GM20000 (cell line): ENCODE measurements at regions not wholly inside any gene's neighbourhood (a gene's known extent, or its start where the extent isn't known, plus 50 kb on each side); places are given as distances from the start of the nearest gene placed in this dataset.

ENCODE experiments used
- DNase-seq: peaks from one replicate; pipeline ENCODE4 v3.0.0; 2012; ENCODE audit warnings: low spot score
- TF ChIP-seq, protein P1 (sequence below): IDR thresholded peaks from 2 replicates; pipeline ENCODE4 v1.5.1; 2012; ENCODE audit warnings: mild to moderate bottlenecking, control low read depth; ENCODE audit errors: extremely low read depth, missing control alignments

DNA sequence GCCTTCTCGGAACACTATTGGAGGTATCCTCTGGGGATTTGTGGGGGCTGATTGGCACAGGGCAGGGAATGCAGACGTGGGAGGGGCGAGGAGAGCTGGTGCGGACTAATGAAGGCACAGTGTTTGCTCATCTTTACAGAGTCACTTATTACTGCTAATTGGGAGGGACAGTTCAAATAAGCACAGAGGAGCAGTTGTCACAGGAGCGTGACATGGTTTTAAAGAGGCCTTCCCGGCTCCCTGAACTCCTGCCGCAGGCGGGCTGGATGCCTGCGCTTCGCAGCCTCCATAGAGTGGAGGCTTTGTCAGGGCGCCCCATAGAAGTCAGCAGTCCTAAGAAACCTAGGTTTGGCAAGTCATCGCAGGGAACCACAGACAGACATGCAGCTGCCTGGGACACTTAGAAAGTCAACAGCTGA, 149.6 kb downstream of the LINC00237 start:
- TF ChIP-seq, protein P1, sequence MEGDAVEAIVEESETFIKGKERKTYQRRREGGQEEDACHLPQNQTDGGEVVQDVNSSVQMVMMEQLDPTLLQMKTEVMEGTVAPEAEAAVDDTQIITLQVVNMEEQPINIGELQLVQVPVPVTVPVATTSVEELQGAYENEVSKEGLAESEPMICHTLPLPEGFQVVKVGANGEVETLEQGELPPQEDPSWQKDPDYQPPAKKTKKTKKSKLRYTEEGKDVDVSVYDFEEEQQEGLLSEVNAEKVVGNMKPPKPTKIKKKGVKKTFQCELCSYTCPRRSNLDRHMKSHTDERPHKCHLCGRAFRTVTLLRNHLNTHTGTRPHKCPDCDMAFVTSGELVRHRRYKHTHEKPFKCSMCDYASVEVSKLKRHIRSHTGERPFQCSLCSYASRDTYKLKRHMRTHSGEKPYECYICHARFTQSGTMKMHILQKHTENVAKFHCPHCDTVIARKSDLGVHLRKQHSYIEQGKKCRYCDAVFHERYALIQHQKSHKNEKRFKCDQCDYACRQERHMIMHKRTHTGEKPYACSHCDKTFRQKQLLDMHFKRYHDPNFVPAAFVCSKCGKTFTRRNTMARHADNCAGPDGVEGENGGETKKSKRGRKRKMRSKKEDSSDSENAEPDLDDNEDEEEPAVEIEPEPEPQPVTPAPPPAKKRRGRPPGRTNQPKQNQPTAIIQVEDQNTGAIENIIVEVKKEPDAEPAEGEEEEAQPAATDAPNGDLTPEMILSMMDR = no peak

DNA sequence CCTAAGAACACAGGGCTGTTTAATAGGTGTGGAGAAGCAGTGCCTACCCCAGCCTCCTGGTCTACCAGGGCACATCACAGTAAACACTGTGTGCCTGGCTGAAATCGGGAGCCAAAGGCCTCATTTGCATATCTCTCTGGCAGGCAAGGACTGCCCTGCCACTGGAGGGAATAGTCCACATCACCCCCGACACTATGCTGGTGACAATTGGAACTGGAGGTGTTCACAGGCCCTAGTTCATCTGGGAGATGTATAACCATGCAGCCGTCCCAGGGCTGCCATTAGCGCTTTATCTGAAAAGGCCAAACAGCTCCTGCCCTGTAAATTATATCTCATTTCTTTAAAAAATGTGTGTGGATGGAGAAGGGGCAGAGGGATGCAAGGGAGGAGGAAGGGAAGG, 150.3 kb downstream of the LINC00237 start:
- TF ChIP-seq, protein P1 = no peak
- DNase-seq = no peak

More for the DNA sequence above, 149.6 kb downstream of the LINC00237 start:
- DNase-seq = no peak

DNA sequence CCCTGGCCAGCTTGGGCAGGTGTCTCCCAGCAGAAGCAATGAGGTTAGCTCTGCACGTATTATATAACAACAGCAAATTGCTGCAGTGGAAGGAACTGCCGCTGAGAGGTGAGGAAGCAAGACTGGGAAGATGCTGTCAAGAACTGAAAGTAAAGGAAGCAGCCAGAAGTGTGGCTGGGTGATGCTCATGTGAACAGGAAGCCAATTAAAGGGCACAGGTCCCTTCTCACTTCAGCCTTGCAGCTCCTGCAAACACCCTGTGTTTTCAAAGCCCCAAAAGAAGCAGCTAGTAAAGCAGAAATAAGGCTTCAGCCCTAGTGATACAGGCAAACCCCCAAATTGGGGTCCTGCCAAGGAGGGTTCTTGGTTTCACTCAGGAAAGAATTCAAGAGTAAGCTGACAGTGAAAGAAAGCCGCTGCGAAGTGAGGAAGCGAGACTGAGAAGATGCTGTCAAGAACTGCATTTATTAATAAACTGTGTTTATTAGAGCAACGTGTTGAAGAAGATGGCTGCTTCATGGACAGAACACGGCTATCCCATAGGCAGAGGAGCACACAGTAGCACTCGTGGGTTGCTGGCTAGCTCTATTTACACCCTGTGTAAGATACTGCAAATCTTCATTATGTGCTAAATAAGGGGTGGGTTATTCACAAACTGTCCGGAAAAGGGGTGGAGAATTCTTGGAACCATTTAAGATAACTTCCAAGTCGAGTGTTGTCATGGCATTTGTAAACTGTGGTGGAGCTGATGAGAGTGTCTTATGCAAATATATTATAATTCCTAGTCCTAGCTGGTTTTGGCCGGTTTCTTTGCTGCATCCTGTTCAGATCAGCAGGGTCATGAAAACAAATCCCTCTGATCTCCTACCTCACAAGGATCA, 152.2 kb downstream of the LINC00237 start:
- TF ChIP-seq, protein P1 = no peak
- DNase-seq = no peak

DNA sequence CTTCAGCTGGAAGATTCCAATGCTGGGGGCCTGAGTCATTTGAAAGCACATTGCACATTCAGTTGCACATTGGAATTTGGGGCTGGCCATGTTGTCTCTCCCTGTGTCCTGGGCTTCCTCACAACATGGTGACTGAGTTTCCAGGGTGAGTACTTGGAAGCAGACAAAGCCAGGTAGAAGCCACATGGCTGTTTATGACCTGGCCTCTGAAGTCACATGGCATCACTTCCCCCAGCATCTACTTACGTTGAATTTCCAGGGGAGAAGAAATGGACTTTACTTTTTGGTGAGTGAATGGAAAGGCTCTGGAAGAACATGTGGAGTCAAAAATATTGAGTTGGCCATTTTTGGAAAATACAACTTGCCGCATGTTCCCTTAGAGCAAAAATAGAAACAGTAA, 155.5 kb downstream of the LINC00237 start:
- TF ChIP-seq, protein P1 = no peak
- no peak for DNase-seq

DNA sequence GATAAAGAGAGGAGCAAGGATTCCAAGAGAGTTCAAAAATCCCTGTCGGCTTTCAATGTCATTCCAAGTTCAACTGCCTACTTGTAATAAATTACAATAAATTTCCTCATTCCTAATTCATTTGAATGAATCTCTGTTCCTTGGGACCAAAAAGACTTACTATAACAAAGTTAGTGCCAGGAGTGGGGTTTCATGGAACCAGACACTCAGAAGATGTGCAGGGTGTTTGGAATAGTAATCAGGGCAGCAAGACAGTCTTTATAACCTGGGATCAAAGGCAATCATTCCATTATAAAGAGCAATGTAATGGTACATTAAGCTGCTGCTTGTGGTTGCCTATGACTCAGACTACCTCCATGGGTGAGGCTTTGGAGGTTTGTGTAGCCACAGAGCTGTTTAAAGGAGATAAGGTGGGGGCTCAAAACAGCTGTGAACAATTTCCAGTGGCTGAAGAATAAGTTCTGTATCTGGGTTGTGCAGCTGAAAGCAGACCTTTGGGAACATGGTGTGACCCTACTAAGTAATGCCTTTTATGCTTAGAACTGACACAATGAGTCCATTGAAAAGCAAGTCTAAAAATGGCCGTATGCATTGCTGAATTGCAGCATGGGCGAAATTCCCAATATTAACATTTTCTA, 159.9 kb downstream of the LINC00237 start:
- TF ChIP-seq, protein P1 = no peak
- DNase-seq = no peak

DNA sequence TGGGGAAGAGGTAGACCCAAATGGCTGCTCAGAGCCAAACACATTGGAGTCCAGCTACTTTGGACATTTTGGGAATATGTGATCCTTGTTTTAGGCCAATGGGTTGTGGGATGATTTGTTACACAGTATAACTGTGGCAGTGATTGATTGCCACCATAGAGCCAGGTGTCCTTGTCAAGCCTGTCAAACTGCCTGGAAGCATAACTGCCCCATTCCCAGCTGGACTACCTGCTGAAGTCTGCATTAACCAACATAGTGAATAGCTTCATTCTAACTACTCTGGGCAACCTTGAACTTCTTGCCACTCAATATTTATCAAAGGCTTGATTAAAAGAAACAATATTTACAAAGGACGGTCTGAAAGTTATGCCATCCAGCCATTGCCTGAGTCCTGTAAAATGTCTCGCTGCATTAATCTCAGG, 164.7 kb downstream of the LINC00237 start:
- DNase-seq = no peak
- TF ChIP-seq, protein P1 = no peak

DNA sequence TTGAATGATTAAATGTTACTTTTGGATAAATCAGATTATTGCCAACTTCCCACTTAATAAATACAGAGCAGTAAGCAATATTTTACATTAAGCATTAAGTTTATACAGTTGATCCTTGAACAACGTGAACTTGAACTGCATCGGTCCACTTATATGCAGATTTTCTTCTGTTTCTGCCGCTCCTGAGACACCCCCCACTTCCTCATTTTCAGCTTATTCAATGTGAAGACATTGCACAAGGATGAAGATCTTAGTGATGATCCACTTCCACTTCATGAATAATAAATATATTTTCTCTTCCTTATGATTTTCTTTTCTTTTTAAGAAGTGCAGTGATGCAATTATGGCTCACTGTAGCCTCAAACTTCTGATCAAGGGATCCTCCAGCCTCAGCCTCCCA, 167.2 kb downstream of the LINC00237 start:
- TF ChIP-seq, protein P1 = no peak
- no peak for DNase-seq
